ENCODE measurements at regions not wholly inside any gene's neighbourhood (a gene's known extent, or its start where the extent isn't known, plus 50 kb on each side); places are given as distances from the start of the nearest gene placed in this dataset.
"Not testable (repeated sequence)": the region's sequence is repeated elsewhere in the genome, so short reads cannot be mapped to it uniquely, and the experiment has no call there.

DNA sequence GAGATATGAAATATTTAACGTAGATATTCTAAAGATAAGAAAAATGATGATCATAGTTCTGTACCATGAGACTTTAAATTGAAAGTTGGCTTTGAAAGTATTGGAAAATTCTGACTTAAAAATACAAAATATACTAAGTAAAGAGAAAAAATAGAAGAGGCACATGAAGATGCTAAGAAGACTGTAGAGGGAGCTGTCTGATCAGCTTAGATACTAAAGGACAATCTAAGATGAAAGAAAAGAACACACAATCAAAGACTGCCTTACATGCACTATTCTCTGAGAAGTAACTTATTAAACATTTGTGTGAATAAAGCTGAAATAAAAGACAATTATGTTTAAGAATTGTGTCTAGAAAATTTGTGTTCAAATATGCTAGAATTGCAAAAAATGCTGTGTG lies 55.1 kb downstream of the RBMXL2 start:
- no peak for DNase-seq (ENCODE audit: missing footprints)
- no peak for ATAC-seq
- intact Hi-C loops (cut with DNase I): loop anchor here (5.0 kb wide), 1 partner anchor 298 kb away; no protein-coding TSS in a partner anchor

DNA sequence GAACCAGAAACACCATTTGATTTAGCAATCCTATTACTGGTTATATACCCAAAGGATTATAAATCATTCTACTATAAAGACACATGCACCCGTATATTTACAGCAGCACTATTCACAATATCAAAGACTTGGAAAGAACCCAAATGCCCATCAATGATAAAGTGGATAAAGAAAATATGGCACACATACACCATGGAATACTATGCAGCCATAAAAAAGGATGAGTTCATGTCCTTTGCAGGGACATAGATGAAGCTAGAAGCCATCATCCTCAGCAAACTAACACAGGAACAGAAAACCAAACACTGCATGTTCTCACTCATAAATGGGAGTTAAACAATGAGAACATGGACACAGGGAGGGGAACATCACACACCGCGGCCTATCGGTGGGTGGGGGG lies 61.3 kb downstream of the RBMXL2 start:
- DNase-seq (ENCODE audit: missing footprints); intact Hi-C loops (cut with DNase I); ATAC-seq: not testable (repeated sequence)

DNA sequence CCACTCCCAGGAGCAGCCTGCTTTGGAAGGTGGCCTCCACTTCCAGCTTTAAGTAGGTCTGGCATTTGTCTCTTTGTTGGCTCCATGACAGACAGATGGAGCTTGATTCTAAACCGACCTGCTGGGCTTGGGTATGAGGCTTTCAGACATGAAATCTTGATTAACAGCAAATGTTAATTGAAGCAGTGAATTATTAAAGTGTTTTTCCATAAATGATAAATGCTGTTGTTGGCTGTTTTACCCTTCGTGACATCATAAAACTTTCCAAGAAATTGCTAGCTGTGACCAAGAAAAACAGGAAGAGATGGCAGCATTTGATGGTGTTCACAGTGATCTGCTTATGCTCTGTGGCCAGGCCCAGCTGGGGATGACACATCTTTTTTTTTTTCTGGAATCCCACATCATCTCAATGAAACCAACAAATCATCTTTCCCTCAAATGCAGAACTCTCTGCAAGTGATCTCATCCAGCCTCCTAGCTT lies 66.1 kb downstream of the RBMXL2 start:
- no peak for DNase-seq (ENCODE audit: missing footprints)
- intact Hi-C loops (cut with DNase I): no loop called here
- no peak for ATAC-seq

DNA sequence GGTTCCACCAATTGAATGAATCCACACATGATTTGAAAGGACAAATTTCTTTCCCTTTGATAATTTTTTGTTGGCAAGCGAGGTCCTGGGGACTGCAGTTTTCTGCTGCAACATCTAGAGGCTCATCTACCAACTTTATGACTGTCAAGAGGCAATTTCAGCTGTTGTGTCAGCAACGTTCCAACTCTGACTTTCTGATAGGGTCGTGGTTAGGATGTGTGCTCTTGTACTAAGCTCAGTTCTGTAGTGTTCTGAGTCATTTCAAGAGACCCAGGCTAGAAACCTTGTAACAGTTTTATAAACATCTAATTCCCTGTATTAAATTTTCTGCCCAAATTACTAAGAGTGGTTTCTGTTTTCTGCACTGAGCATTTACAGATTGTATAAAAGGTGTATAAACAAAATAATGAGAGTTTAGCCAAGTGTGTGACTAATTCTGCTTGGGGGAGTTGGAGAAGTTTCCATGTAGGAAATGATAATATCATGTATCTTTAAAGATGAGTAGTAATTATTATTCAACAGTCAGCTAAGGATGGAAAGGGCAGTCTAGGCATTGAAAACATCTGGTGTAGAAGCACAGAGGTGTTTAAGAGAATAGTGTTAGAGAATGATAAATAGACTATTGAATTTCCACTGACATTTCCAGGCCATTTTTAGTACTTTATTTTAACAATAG lies 72.2 kb downstream of the RBMXL2 start:
- intact Hi-C loops (cut with DNase I): no loop called here
- no peak for DNase-seq (ENCODE audit: missing footprints)
- no peak for ATAC-seq

DNA sequence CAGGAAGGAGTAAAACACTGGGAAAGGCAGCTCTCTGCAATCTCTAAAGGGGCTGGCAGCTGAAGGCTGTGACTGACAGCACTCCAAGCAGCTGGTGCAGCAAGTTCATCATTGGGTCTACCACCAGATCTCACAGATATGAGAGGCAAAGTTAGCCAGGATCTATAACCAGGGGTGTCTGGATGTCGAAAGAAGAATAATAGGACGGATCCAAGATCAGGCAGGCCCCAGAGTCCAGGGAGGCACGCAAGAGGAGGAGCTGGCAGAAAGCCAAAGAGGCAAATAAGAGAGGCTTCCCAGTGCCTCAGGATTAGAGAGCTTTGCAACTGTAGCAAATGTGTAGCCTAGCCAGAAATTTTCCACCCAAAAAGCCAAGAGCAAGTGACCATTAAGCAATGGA lies 77.1 kb downstream of the RBMXL2 start:
- ATAC-seq (no peak), DNase-seq (ENCODE audit: missing footprints) (no peak)
- intact Hi-C loops (cut with DNase I): no loop called here

DNA sequence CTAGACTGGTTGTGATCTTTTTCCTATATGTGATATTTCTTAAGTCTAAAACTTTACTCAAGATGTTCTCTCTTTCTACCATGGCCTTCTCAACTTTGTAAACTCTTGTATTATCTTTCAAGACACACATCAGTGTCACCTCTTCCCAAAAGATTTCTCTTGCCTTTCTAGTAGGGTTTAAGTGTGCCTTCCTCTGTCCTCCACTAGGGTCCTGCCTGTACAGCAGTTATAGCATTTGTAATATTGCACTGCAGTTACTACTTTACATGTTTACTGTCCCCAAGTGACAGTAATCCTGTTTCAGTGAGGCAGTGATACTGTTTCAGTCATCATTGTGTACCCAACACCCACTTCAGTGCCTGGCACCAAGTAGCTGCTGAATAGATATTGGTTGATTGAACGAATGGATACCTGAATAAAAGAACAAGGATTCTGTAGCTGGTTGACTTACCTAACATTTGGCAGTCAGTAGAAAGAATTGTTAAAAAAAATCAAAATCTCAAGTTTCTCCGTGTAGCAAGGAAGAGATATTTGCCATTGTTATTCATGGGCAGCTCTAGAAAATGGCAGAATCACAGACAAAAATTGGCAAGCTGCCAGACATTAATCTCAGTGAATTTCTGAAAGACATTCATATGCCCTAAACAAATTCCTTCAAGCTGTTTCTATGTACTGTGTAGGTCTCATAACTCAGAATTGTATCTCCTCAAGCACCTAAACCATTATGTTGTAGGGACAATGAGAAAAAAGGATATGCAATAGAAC lies 79.4 kb downstream of the RBMXL2 start:
- ATAC-seq: no peak
- intact Hi-C loops (cut with DNase I): no loop called here
- DNase-seq (ENCODE audit: missing footprints): no peak

DNA sequence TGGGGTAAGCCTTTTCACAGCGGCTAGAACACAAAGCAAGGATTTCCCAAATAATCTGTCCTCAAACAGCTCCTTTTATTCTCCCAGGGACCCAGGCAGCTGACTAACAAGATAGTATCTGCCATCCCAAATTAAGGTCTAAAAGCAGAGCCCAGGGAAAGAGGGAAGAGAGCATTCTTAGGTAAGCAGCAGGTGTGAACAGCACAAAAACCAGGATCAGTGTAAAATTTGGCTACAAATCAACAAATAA lies 79.9 kb downstream of the RBMXL2 start:
- intact Hi-C loops (cut with DNase I): no loop called here
- DNase-seq (ENCODE audit: missing footprints) (no peak), ATAC-seq (no peak)

DNA sequence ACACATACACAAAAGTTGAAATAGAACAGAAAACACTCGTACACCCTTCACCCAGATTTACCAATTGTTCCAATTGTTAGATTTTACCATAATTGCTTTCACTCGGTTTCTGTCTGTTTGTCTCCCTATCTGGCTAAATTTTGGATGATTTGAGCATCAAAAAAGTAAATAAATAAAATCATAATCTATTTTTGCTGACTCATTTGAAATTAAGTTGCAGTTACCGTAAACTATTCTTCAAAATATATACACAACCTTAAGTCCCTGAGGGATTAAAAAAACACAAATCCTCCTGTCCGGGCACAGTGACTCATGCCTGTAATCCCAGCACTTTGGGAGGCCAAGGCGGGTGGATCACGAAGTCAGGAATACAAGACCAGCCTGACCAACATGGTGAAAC lies 81.3 kb upstream of the SYT9 start:
- ATAC-seq: no peak
- intact Hi-C loops (cut with DNase I): no loop called here

DNA sequence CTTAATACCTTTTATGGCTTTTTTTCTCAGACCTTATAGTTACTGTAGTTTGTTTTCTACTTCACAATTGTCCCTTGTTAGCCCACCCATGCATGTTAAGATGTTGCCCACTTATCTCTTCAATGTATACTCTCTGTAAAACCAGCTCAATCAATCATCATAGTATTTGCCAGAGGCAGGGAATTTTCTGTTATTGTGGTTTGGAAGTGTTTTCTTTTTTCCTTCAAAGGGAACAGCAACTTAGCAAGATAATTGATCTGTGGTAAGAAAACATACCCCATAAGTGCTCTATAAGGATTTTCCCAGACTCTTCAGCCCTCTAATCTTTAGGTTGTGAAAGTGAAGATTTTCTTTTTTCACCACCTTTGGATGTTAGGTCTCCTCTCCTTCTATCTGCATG lies 76.7 kb upstream of the SYT9 start:
- intact Hi-C loops (cut with DNase I): no loop called here
- DNase-seq (ENCODE audit: missing footprints): no peak
- no peak for ATAC-seq

More for the DNA sequence above, 81.3 kb upstream of the SYT9 start:
- no peak for DNase-seq (ENCODE audit: missing footprints)

DNA sequence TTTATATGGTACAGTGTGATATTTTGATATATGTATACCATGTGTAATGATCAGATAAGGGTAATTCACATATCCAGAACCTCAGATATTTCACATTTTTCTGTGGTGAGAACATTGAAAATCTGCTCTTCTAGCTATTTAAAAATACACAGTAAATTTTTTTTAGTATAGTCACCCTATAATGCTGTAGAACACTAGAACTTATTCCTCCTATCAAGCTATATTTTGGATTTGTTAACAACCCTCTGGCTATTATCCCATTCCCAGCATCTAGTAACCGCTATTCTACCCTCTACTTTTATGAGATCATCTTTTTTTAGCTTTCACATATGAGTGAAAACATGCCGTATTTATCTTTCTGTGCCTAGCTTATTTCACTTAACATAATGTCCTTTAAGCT lies 65.5 kb upstream of the SYT9 start:
- intact Hi-C loops (cut with DNase I): no loop called here
- no peak for DNase-seq (ENCODE audit: missing footprints)
- ATAC-seq: no peak

DNA sequence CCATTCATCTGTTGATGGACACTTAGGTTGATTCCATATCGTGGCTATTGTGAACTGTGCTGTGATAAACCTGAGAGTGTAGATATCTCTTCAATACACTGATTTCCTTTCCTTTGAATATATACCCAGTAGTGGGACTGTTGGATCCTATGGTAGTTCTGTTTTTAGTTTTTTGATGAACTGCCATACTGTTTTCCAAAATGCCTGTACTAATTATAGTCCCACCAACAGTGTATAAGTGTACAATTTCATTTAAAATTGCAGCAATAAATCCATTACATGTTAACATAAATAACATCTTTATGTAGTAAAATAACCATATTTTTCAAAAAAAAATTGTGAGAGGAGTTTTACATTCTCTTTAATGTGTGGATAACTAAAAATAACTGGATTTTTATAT lies 65.0 kb upstream of the SYT9 start:
- no peak for DNase-seq (ENCODE audit: missing footprints)
- intact Hi-C loops (cut with DNase I): no loop called here
- ATAC-seq: no peak

DNA sequence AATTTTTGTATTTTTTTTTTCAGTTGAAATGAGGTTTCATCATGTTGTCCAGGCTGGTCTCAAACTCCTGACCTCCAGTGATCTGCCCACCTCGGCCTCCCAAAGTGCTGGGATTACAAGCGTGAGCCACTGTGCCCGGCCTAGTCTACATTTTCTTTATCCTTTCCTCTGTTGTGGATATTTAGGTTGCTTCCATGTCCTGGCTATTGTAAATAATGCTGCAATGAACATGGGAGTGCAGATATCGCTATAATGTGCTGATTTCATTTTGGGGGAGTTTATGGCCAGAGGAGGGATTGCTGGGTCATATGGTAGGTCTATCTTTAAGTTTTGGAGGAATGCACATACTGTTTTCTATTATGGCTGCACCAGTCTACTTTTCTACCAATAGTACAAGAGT lies 58.9 kb upstream of the SYT9 start:
- DNase-seq (ENCODE audit: missing footprints); ATAC-seq; intact Hi-C loops (cut with DNase I): not testable (repeated sequence)

DNA sequence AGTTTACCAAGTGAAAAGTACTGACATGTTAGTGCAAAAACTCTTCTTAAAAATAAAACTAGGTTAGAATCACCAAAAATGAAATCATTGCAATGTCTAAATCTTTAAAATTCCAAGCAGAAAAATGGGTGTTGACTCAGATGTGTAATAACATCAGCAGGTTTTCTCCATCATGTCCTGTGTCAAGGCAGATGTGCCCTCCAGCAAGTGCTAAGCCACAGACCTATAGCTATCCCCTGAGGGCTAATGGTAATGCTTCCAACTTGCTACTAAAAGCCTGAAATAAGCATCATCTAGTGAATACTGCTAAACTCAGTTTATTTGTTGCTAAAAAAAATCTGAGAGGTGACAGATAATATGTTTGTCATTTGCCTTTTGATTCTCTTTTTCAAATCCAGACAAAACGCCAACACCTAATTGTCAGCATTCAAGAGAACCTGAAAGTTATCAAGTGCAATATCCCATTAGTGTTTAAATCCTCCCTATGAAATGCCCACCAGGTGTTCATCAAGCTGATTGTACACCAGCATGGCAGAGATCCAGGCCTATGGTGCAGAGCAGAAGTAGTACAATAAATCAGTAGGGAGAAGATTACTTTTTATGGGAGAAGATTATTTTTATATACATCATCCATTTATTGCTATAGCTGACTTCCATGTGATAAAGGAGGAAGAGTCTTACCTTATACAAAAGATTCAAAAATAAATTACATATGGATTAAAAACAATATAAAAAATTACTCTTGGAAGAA lies 55.1 kb upstream of the SYT9 start:
- ATAC-seq (no peak), DNase-seq (ENCODE audit: missing footprints) (no peak)
- intact Hi-C loops (cut with DNase I): no loop called here

DNA sequence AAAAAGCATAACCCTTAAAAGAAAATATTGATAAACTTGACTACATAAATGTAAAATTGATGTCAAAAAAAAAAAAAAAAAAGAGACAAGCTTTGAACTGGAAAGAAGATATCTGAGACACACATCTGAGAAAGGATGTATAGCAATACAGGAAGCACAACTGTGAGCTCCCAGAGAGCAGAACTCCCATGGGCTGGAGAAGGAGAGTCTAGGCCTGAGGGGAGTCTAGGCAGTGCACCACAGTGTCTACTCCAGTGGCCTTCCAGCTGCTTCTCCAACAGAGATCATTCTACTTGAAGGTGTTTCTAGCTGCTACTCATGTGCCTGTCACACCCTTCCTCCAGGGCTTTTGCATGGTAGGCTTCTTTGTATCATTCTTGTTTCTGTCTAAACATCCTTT lies 54.2 kb upstream of the SYT9 start:
- intact Hi-C loops (cut with DNase I): no loop called here
- ATAC-seq (no peak), DNase-seq (ENCODE audit: missing footprints) (no peak)

Measured in Right ventricle myocardium inferior (tissue), 1 donor.